HG03095 (cell line): ENCODE measurements at regions not wholly inside any gene's neighbourhood (a gene's known extent, or its start where the extent isn't known, plus 50 kb on each side); places are given as distances from the start of the nearest gene placed in this dataset.
"Not testable (repeated sequence)": the region's sequence is repeated elsewhere in the genome, so short reads cannot be mapped to it uniquely, and the experiment has no call there.

Experiments
- ATAC-seq: cut with Tn5 transposase; IDR thresholded peaks from one replicate; pipeline ENCODE4 v1.9.1; 2021; ENCODE audit warnings: moderate library complexity; ENCODE audit not compliant: unreplicated experiment

GRCh38 chr15:96466389-96466947 lies 136.0 kb downstream of the NR2F2 start:
- ATAC-seq, result no peak

GRCh38 chr15:96468036-96468435 lies 137.5 kb downstream of the NR2F2 start:
- no peak for ATAC-seq

DNA sequence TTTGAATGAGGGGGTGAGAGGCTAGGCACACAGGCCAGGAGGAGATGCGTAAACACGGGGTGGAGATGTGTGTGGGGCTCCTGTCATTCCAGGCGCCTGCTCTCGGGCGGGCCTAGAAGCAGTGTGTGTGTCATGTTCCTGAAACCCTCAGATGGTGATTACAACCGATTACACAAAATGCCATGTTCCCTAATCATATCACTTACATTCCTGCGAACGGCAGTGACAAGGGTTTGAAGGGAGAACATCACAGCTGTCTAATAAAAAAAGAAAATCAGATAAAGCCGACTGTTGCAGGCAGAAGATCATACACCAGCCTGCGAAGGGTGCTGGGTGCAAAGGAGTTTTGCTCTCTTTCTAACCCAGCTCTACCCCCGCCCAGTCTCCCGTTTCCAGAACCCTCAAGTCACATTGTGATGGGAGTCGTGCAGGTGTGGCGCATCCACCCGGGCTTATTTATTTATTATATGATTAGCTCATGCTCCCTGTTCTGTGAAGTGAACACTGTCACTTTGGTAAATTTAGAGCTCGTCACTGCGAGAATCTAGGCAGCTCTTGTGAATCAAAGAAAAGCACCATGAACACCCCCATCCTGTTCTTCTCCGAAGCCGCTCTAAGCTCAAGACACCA lies 140.3 kb downstream of the NR2F2 start:
- ATAC-seq, result no peak

GRCh38 chr15:96472681-96473080 lies 142.2 kb downstream of the NR2F2 start:
- no peak for ATAC-seq

GRCh38 chr15:96473556-96473955 lies 143.1 kb downstream of the NR2F2 start:
- no peak for ATAC-seq

DNA sequence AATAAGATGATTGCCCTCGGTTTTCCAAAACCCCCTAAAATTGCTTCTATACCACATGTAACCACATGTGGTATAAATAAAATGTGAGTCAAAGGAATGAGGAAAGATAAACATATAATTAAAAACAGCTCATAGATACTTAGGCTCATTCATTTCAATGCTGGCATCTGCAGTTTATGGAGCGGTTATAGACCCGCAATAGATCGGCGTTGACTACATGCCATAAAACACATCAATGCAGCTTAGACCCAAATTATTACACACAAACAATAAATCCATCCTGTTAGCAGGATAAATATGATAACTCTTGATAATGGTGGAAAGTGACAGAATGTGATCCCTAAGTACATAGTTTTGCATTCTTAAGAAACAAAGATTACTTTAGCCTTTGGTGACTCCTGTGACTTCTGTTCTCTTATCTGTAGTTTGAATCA lies 143.7 kb downstream of the NR2F2 start:
- no peak for ATAC-seq

- no peak for ATAC-seq
Observed at GRCh38 chr15:96477227-96477626, 146.7 kb downstream of the NR2F2 start.

- ATAC-seq, result not testable (repeated sequence)
Observed at GRCh38 chr15:96484412-96484811, 153.9 kb downstream of the NR2F2 start.

- ATAC-seq, result no peak
Observed at GRCh38 chr15:96484830-96485229, 154.3 kb downstream of the NR2F2 start.

DNA sequence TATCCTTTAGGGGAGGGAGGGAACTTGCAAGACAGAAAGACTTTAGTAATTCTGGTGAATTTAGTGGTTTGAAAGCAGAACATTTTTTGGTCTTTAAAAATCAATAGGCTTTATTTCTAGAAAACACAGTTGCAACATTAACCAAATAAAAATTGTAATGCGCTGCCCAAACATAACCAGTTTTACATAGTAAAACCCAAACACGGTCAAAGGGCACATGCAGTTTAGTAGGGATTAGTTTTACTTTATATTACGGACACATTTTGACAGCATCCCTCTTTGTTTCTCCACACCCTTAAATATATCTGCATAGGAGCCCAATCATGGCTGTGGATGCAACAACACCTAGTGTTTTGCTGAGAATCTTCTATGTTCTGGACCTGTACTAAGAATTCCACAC lies 156.7 kb downstream of the NR2F2 start:
- ATAC-seq, result no peak

DNA sequence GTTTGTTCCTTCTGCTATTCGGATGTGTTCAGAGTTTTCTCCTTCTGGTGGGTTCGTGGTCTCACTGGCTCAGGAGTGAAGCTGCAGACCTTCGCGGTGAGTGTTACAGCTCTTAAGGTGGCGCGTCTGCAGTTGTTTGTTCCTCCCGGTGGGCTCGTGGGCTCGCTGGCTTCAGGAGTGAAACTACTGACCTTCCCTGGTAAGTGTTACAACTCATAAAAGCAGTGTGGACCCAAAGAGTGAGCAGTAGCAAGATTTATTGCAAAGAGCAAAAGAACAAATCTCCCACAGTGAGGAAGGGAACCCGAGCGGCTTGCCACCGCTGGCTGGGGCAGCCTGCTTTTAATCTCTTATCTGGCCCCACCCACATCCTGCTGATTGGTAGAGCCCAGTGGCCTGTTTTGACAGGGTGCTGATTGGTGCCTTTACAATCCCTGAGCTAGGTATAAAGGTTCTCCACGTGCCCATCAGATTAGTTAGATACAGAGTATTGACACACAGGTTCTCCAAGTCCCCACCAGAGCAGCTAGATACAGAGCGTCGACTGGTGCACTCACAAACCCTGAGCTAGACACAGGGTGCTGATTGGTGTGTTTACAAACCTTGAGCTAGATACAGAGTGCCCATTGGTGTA lies 160.7 kb downstream of the NR2F2 start:
- ATAC-seq, result not testable (repeated sequence)

DNA sequence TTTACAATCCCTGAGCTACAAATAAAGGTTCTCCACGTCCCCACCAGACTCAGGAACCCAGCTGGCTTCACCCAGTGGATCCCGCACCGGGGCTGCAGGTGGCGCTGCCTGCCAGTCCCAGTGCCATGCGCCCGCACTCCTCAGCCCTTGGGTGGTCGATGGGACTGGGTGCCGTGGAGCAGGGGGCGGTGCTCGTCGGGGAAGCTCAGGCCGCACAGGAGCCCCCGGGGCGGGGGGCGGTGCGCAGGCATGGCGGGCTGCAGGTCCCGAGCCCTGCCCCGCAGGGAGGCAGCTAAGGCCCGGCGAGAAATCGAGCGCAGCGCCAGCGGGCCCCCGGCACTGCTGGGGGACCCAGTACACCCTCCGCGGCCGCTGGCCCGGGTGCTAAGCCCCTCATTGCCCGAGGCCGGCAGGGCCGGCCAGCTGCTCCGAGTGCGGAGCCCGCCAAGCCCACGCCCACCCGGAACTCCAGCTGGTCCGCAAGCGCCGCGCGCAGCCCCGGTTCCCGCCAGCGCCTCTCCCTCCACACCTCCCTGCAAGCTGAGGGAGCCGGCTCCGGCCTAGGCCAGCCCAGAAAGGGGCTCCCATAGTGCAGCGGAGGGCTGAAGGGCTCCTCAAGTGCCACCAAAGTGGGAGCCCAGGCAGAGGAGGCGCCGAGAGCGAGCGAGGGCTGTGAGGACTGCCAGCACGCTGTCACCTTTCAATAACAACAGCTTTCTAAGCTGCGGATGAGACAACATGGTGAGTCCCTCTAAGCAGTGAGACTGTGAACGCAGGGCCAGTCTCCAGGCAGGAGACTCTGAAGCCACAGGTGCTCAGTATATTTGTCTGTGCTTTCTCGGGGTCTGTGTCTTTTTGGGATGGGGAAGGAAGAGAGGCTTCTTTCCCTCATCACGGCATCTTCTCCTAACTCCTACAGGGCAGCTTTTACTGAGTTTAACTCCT lies 161.5 kb downstream of the NR2F2 start:
- not testable (repeated sequence) for ATAC-seq

- no peak for ATAC-seq
Observed at GRCh38 chr15:96494505-96494904, 164.0 kb downstream of the NR2F2 start.

- no peak for ATAC-seq
Observed at GRCh38 chr15:96495386-96495785, 164.9 kb downstream of the NR2F2 start.

GRCh38 chr15:96497951-96498350 lies 167.5 kb downstream of the NR2F2 start:
- no peak for ATAC-seq

DNA sequence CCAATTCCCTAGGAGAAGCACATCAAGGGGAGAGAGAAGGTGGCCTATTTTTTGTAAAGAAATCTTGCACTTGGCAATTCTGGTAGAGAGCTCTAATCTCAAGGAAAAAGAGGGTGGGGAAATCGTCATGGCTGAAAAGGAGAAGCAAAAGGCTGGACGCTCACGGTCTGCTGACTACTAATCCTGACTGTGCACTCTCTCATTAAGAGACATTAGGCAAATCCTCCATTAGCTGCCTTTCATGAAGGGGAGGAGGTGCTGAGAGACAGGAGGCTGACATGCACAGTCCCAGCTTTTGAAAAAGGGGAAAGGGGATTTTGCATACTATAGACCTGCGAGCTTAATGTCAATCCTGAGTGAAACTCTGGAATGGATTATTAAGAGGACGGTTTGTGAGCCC lies 170.0 kb downstream of the NR2F2 start:
- ATAC-seq, result no peak

DNA sequence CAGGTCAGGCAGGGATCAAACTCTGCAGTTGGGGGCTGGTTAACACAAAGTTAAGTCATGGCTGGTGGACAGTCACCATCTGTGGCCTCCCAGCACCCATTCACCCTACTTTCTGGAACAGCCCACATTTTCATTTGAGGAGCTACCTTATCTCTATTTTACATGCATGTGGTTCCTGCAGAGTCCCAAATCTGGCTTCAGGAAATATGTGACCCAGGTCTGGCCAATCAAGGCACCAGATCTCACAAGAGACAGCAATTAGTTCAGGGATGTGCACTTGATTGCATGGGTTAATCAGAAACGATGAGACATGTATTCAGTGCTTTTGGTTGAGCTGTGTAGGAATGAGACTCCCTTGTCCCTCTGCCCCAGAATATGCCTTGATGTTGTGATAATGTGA lies 170.9 kb downstream of the NR2F2 start:
- no peak for ATAC-seq

GRCh38 chr15:96502196-96502595 lies 171.7 kb downstream of the NR2F2 start:
- no peak for ATAC-seq

DNA sequence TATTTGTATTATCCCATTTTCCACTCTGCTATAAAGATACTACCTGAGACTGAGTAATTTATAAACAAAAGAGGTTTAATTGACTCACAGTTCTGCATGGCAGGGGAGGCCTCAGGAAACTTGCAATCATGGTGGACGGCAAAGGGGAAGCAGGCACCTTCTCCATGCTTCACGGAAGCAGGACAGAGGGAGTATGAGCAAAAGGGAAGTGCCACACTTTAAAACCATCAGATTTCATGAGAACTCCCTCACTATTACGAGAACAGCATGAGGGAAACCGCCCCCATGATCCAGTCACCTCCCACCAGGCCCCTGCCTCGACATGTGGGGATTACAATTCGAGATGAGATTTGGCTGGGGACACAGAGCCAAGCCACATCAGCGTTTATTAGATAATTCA lies 172.8 kb downstream of the NR2F2 start:
- ATAC-seq, result no peak

DNA sequence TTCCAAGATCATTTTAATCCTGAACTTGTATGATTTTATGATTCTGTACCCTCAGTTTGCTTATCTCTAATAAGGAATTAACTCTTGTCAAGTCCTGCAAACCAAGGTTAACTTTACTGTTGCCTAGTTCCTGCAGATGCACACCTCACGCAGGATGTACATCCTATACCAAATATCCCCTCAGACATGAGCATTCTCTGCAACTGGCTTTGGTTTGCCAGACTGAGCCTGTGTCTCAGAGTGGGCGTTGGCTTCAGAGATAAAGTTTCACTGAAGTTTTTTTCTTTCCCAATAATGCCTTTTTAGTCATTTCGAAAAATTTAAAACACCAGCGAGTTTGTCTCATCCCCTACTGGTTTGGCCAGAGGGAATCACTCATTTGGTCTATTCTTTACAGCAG lies 173.9 kb downstream of the NR2F2 start:
- no peak for ATAC-seq

DNA sequence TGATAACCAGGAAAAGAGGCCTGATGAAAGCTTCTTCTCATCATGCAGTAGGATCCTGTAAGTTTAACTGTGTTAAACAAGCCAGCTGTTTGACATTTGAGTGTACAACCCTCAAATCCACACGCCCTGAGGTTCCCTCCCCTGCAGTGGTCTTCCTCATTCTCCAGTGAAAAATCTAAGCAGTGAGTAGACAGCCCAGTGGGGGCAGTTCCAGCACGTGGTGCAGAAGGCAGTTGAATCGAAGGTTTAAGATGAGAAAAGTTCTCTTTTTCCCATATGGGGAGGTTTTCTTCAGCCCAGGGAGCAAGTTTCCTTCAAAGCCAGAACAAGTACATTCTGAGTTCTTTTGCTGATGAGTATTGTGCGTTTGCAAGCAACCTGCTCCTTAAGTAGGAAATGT lies 174.5 kb downstream of the NR2F2 start:
- ATAC-seq, result no peak
